ENCODE measurements at regions not wholly inside any gene's neighbourhood (a gene's known extent, or its start where the extent isn't known, plus 50 kb on each side); places are given as distances from the start of the nearest gene placed in this dataset.

DNA sequence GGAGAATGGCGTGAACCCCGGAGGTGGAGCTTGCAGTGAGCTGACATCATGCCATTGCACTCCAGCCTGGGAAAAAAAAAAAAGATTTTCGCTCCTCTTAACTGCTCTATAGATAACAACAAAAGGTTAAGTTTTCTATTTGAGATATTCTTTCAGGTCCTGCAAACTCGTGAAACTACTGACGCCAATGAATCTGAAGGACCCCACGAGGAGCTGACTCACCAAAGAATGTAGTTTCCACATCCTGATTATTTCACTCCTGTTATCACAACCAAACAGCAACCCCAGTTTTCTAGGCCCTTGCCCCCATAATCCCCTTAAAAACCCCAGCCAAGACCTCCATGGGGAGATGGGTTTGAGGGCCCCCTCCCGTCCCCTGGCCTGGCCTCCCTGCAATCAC is 58.7 kb downstream of the OTOR start:
- CTCF ChIA-PET: interaction anchor here (0.9 to 2.9 kb wide), 3 partner anchors 14 to 625 kb away, joined by 3 to 28 read pairs (median 19); no protein-coding TSS in a partner anchor
- H3K36me3 ChIP-seq (ENCODE audit: control insufficient read depth in 2 of 2, extremely low read depth in 1 of 2, insufficient read depth in 2 of 2, low read length in 2 of 2): no peaks in the 10 kb centered on the region
- DNase-seq (ENCODE audit: low read depth, low spot score): no peak

More for the DNA sequence above, 58.7 kb downstream of the OTOR start:
- POLR2A ChIA-PET: no interaction called here
- TF ChIP-seq, protein P1, sequence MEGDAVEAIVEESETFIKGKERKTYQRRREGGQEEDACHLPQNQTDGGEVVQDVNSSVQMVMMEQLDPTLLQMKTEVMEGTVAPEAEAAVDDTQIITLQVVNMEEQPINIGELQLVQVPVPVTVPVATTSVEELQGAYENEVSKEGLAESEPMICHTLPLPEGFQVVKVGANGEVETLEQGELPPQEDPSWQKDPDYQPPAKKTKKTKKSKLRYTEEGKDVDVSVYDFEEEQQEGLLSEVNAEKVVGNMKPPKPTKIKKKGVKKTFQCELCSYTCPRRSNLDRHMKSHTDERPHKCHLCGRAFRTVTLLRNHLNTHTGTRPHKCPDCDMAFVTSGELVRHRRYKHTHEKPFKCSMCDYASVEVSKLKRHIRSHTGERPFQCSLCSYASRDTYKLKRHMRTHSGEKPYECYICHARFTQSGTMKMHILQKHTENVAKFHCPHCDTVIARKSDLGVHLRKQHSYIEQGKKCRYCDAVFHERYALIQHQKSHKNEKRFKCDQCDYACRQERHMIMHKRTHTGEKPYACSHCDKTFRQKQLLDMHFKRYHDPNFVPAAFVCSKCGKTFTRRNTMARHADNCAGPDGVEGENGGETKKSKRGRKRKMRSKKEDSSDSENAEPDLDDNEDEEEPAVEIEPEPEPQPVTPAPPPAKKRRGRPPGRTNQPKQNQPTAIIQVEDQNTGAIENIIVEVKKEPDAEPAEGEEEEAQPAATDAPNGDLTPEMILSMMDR (IDR thresholded peaks at IDR 0.05; ENCODE audit: extremely low read depth in 1 of 2, insufficient read depth in 1 of 2, low read depth in 1 of 2, low read length in 2 of 2): no peak
- TF ChIP-seq JUN (IDR thresholded peaks at IDR 0.05; ENCODE audit: borderline replicate concordance, insufficient read depth, insufficient read length, low read depth) (no peak), POLR2AphosphoS5 (IDR thresholded peaks at IDR 0.05; ENCODE audit: insufficient read depth, low read depth, low read length) (no peak), GATA2 (IDR thresholded peaks at IDR 0.05; ENCODE audit: insufficient read depth, insufficient read length, low read depth, low read length) (no peak), EZH2 (IDR thresholded peaks at IDR 0.05; ENCODE audit: borderline replicate concordance, low read depth, low read length, severe bottlenecking) (no peak), FOS (IDR thresholded peaks at IDR 0.05; ENCODE audit: borderline replicate concordance, insufficient read depth, low read length) (no peak), POLR2A (IDR thresholded peaks at IDR 0.05; ENCODE audit: low read depth, low read length) (no peak), MYC (IDR thresholded peaks at IDR 0.05; ENCODE audit: low read depth, low read length) (no peak)
- TF ChIP-seq, protein P2, sequence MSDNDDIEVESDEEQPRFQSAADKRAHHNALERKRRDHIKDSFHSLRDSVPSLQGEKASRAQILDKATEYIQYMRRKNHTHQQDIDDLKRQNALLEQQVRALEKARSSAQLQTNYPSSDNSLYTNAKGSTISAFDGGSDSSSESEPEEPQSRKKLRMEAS (IDR thresholded peaks at IDR 0.05; ENCODE audit: insufficient read depth, insufficient read length): no peak
- no peak overlapping the region for H3K4me3 ChIP-seq (replicated peaks in 1 of 3; ENCODE audit: insufficient read depth in 1 of 3, low read depth in 1 of 3, low read length in 3 of 3)
- H3K27me3 ChIP-seq (ENCODE audit: control insufficient read depth in 2 of 2, insufficient read depth in 2 of 2, low read length in 2 of 2): peaks cover 3 to 9% of the 10 kb centered on the region in 2 experiments
- no peak overlapping the region for H3K4me2 ChIP-seq (ENCODE audit: insufficient read depth, low read length)
- H2AFZ ChIP-seq (ENCODE audit: low read depth, low read length): no peak overlapping the region
- H3K9ac ChIP-seq (replicated peaks; ENCODE audit: extremely low read depth, insufficient read depth, low read length): no peak overlapping the region
- no peak for FAIRE-seq
- dilution Hi-C loops (cut with MboI; ENCODE audit: extremely low pct_ligation_motif_present, low sequenced_read_pairs): loop anchor here (25.0 kb wide), 1 partner anchor 630 kb away; no protein-coding TSS in a partner anchor
- no peaks in the 10 kb centered on the region for H3K4me1 ChIP-seq (ENCODE audit: control insufficient read depth, extremely low read depth, insufficient read depth, low read length)
- intact Hi-C loops (cut with micrococcal nuclease): no loop called here
- no peaks in the 10 kb centered on the region for H4K20me1 ChIP-seq (replicated peaks; ENCODE audit: control insufficient read depth, extremely low read depth, insufficient read depth, low read length)
- no peak overlapping the region for H3K27ac ChIP-seq (ENCODE audit: insufficient read depth, low read depth, low read length)
- no peaks in the 10 kb centered on the region for H3K9me3 ChIP-seq (replicated peaks; ENCODE audit: control insufficient read depth, insufficient read depth, low read length)
- no peaks in the 10 kb centered on the region for H3K9me1 ChIP-seq (replicated peaks; ENCODE audit: control insufficient read depth, extremely low read depth, insufficient read depth, low read length)
- BruUV-seq (replicated peaks): no TSS peak
- no peaks in the 10 kb centered on the region for H3K79me2 ChIP-seq (ENCODE audit: control insufficient read depth, insufficient read depth, low read length)
